ENCODE measurements at regions not wholly inside any gene's neighbourhood (a gene's known extent, or its start where the extent isn't known, plus 50 kb on each side); places are given as distances from the start of the nearest gene placed in this dataset.
"Not testable (repeated sequence)": the region's sequence is repeated elsewhere in the genome, so short reads cannot be mapped to it uniquely, and the experiment has no call there.

GRCh38 chr6:50899306-50899870 is 80.7 kb downstream of the TFAP2B start:
- no peaks in the 10 kb centered on the region for H3K36me3 ChIP-seq
- 94% methylated on average over 2 of the region's 2 CpGs for WGBS
- no peak overlapping the region for H3K27ac ChIP-seq
- H3K4me1 ChIP-seq (replicated peaks) = no peaks in the 10 kb centered on the region
- TF ChIP-seq CTCF (IDR thresholded peaks at IDR 0.05) (no peak), POLR2AphosphoS5 (IDR thresholded peaks at IDR 0.05) (no peak), POLR2A (IDR thresholded peaks at IDR 0.05) (no peak)
- H3K4me3 ChIP-seq = no peak overlapping the region
- H3K27me3 ChIP-seq (replicated peaks; ENCODE audit: insufficient read depth) = no peaks in the 10 kb centered on the region
- no peaks in the 10 kb centered on the region for H3K9me3 ChIP-seq
- intact Hi-C loops (cut with DNase I) = no loop called here
- no peak for DNase-seq (ENCODE audit: low spot score)

GRCh38 chr6:50902260-50902659 is 83.6 kb downstream of the TFAP2B start:
- H3K9me3 ChIP-seq = no peaks in the 10 kb centered on the region
- intact Hi-C loops (cut with DNase I) = no loop called here
- H3K27ac ChIP-seq = no peak overlapping the region
- TF ChIP-seq POLR2A (IDR thresholded peaks at IDR 0.05) (no peak), POLR2AphosphoS5 (IDR thresholded peaks at IDR 0.05) (no peak), CTCF (IDR thresholded peaks at IDR 0.05) (no peak)
- no peaks in the 10 kb centered on the region for H3K4me1 ChIP-seq (replicated peaks)
- no peaks in the 10 kb centered on the region for H3K36me3 ChIP-seq
- no peak overlapping the region for H3K4me3 ChIP-seq
- H3K27me3 ChIP-seq (replicated peaks; ENCODE audit: insufficient read depth) = no peaks in the 10 kb centered on the region
- no peak for DNase-seq (ENCODE audit: low spot score)

GRCh38 chr6:50905297-50905696 is 86.6 kb downstream of the TFAP2B start:
- Histone ChIP-seq H3K9me3 (no peaks in the 10 kb centered on the region), H3K4me3 (no peak overlapping the region), H3K4me1 (replicated peaks) (no peaks in the 10 kb centered on the region), H3K36me3 (no peaks in the 10 kb centered on the region), H3K27me3 (replicated peaks; ENCODE audit: insufficient read depth) (no peaks in the 10 kb centered on the region), H3K27ac (no peak overlapping the region)
- no peak for DNase-seq (ENCODE audit: low spot score)
- TF ChIP-seq POLR2A (IDR thresholded peaks at IDR 0.05) (no peak), POLR2AphosphoS5 (IDR thresholded peaks at IDR 0.05) (no peak), CTCF (IDR thresholded peaks at IDR 0.05) (no peak)
- intact Hi-C loops (cut with DNase I) = no loop called here
- 37% methylated on average over 5 of the region's 5 CpGs for WGBS

- Histone ChIP-seq H3K36me3 (no peaks in the 10 kb centered on the region), H3K27ac (no peak overlapping the region), H3K27me3 (replicated peaks; ENCODE audit: insufficient read depth) (no peaks in the 10 kb centered on the region), H3K4me3 (no peak overlapping the region), H3K4me1 (replicated peaks) (no peaks in the 10 kb centered on the region), H3K9me3 (no peaks in the 10 kb centered on the region)
- no peak for DNase-seq (ENCODE audit: low spot score)
- TF ChIP-seq CTCF (IDR thresholded peaks at IDR 0.05) (no peak), POLR2A (IDR thresholded peaks at IDR 0.05) (no peak), POLR2AphosphoS5 (IDR thresholded peaks at IDR 0.05) (no peak)
- intact Hi-C loops (cut with DNase I) = no loop called here
Observed at GRCh38 chr6:50907565-50907964, 88.9 kb downstream of the TFAP2B start.

- WGBS = 93% methylated on average over 20 of the region's 20 CpGs
Observed at GRCh38 chr6:50913105-50913770, 94.6 kb downstream of the TFAP2B start.

GRCh38 chr6:50921378-50921777 is 102.7 kb downstream of the TFAP2B start:
- not testable (repeated sequence) for DNase-seq (ENCODE audit: low spot score)

More at GRCh38 chr6:50913105-50913770, 94.6 kb downstream of the TFAP2B start:
- intact Hi-C loops (cut with DNase I) = no loop called here
- DNase-seq (ENCODE audit: low spot score) = no peak
- no peak for TF ChIP-seq POLR2A (IDR thresholded peaks at IDR 0.05)
- no peak for TF ChIP-seq POLR2AphosphoS5 (IDR thresholded peaks at IDR 0.05)
- TF ChIP-seq CTCF (IDR thresholded peaks at IDR 0.05) = no peak
- Histone ChIP-seq H3K9me3 (no peaks in the 10 kb centered on the region), H3K27ac (no peak overlapping the region), H3K4me1 (replicated peaks) (no peaks in the 10 kb centered on the region), H3K27me3 (replicated peaks; ENCODE audit: insufficient read depth) (no peaks in the 10 kb centered on the region), H3K4me3 (no peak overlapping the region), H3K36me3 (no peaks in the 10 kb centered on the region)

More at GRCh38 chr6:50921378-50921777, 102.7 kb downstream of the TFAP2B start:
- H3K9me3 ChIP-seq; H3K4me1 ChIP-seq (replicated peaks); H3K27ac ChIP-seq; H3K36me3 ChIP-seq; H3K4me3 ChIP-seq; intact Hi-C loops (cut with DNase I); H3K27me3 ChIP-seq (replicated peaks; ENCODE audit: insufficient read depth): not testable (repeated sequence)
- 95% methylated on average over 7 of the region's 7 CpGs for WGBS

Data from prostate gland (tissue), 2 donors.